ENCODE measurements at regions not wholly inside any gene's neighbourhood (a gene's known extent, or its start where the extent isn't known, plus 50 kb on each side); places are given as distances from the start of the nearest gene placed in this dataset.

DNA sequence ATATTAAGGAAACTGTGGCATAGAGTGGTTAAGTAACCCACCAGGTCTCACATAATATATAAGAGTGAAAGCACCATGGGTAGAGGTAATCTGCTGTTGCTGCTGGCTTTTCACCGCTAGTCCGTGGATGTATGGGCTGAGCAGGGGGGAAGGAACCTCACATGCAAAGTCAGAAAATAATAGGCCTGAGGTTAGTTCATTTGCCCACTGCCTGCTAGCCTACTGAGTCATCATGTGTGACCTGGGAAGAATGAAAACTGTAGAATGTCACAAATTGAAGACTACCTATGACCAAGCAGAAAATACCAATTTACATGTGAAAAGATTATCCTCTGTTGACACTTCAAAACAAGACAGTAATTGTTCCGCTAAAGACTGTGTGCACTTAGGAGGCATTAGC lies 560.1 kb upstream of the FAT3 start (continued):
- TF ChIP-seq, protein P1, sequence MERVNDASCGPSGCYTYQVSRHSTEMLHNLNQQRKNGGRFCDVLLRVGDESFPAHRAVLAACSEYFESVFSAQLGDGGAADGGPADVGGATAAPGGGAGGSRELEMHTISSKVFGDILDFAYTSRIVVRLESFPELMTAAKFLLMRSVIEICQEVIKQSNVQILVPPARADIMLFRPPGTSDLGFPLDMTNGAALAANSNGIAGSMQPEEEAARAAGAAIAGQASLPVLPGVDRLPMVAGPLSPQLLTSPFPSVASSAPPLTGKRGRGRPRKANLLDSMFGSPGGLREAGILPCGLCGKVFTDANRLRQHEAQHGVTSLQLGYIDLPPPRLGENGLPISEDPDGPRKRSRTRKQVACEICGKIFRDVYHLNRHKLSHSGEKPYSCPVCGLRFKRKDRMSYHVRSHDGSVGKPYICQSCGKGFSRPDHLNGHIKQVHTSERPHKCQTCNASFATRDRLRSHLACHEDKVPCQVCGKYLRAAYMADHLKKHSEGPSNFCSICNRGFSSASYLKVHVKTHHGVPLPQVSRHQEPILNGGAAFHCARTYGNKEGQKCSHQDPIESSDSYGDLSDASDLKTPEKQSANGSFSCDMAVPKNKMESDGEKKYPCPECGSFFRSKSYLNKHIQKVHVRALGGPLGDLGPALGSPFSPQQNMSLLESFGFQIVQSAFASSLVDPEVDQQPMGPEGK (tag by site-specific recombination; IDR thresholded peaks at IDR 0.05): no peak
- TF ChIP-seq SETDB1 (IDR thresholded peaks at IDR 0.05; ENCODE audit: insufficient read length, low read length): no peak
- no peak for TF ChIP-seq ZNF785 (tag by site-specific recombination; IDR thresholded peaks at IDR 0.05)
- TF ChIP-seq GLIS1 (tag by site-specific recombination; IDR thresholded peaks at IDR 0.05): no peak
- TF ChIP-seq ZNF211 (tag by site-specific recombination; IDR thresholded peaks at IDR 0.05; ENCODE audit: low read depth): no peak
- TF ChIP-seq ZNF610 (tag by site-specific recombination; IDR thresholded peaks at IDR 0.05; ENCODE audit: borderline replicate concordance): no peak
- no peak for TF ChIP-seq ZNF555 (tag by site-specific recombination; conservative IDR thresholded peaks at IDR 0.05)

DNA sequence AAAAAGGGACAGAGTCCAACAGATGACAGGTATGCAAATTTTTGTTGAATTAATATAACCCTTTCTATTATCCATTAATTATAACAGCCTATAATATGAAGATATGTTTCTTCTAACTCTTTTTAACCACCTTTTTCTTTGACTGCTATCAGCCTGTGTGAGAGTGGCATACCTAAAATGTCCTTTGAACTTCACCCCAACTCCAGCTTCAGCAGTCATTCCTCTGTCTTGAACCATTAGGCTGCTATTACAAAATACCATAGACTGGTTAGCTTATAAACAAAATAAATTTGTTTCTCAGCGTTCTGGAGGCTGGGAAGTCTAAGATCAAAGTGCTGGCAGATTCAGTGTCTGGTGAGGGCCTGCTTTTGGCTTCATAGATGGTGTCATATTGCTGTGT lies 564.6 kb upstream of the FAT3 start:
- Histone ChIP-seq H3K9me3 (ENCODE audit: control insufficient read depth, insufficient read depth, low read depth, low read length) (no peaks in the 10 kb centered on the region), H3K4me1 (ENCODE audit: control insufficient read depth, insufficient read depth, low read length) (no peaks in the 10 kb centered on the region), H3K27ac (ENCODE audit: extremely low read depth, low read depth, low read length) (no peak overlapping the region), H3K36me3 (ENCODE audit: control insufficient read depth in 2 of 2, insufficient read depth in 1 of 2, low read length in 2 of 2) (no peaks in the 10 kb centered on the region), H3K4me3 (ENCODE audit: low read depth, low read length) (no peak overlapping the region)
- ChIA-PET POLR2A (no interaction called here), CTCF (interaction anchor here (0.7 kb wide), 1 partner anchor 142 kb away, joined by 5 read pairs; no protein-coding TSS in a partner anchor)
- TF ChIP-seq ZNF266 (tag by site-specific recombination; IDR thresholded peaks at IDR 0.05; ENCODE audit: low read depth) (no peak), ZNF175 (tag by site-specific recombination; IDR thresholded peaks at IDR 0.05) (no peak), EGR2 (tag by site-specific recombination; IDR thresholded peaks at IDR 0.05; ENCODE audit: low read depth) (no peak), ZNF211 (tag by site-specific recombination; IDR thresholded peaks at IDR 0.05; ENCODE audit: low read depth) (no peak), KLF7 (tag by site-specific recombination; IDR thresholded peaks at IDR 0.05; ENCODE audit: borderline replicate concordance) (no peak), SCRT1 (tag by site-specific recombination; IDR thresholded peaks at IDR 0.05; ENCODE audit: borderline replicate concordance) (no peak), ZBTB48 (tag by site-specific recombination; IDR thresholded peaks at IDR 0.05) (no peak), HOXA7 (CRISPR knock-in tag; IDR thresholded peaks at IDR 0.05; ENCODE audit: borderline replicate concordance) (no peak), SETDB1 (IDR thresholded peaks at IDR 0.05; ENCODE audit: insufficient read length, low read length) (no peak)
- TF ChIP-seq, protein P2, sequence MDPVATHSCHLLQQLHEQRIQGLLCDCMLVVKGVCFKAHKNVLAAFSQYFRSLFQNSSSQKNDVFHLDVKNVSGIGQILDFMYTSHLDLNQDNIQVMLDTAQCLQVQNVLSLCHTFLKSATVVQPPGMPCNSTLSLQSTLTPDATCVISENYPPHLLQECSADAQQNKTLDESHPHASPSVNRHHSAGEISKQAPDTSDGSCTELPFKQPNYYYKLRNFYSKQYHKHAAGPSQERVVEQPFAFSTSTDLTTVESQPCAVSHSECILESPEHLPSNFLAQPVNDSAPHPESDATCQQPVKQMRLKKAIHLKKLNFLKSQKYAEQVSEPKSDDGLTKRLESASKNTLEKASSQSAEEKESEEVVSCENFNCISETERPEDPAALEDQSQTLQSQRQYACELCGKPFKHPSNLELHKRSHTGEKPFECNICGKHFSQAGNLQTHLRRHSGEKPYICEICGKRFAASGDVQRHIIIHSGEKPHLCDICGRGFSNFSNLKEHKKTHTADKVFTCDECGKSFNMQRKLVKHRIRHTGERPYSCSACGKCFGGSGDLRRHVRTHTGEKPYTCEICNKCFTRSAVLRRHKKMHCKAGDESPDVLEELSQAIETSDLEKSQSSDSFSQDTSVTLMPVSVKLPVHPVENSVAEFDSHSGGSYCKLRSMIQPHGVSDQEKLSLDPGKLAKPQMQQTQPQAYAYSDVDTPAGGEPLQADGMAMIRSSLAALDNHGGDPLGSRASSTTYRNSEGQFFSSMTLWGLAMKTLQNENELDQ (tag by site-specific recombination; IDR thresholded peaks at IDR 0.05; ENCODE audit: low read depth): no peak

DNA sequence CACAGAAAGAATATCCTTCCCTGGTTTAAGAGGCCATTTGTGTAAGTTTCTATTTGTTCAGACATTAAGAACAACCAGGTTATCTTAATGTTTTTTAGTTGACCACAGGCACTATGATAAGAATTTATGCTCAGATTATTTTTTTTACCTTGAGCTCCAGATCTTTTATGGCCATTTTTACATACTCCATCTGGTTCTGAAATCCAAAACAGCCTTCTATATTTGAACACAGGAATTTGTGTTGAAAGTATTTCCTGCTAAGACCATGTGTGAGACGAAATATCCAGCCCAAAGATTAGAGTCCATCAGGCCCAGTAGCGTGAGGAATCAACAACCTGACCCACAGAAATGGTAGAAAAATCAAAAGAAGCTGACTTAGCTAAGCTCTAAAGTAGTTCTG lies 569.9 kb upstream of the FAT3 start:
- Histone ChIP-seq H3K9me3 (ENCODE audit: control insufficient read depth, insufficient read depth, low read depth, low read length) (no peaks in the 10 kb centered on the region), H3K4me1 (ENCODE audit: control insufficient read depth, insufficient read depth, low read length) (no peaks in the 10 kb centered on the region), H3K36me3 (ENCODE audit: control insufficient read depth in 2 of 2, insufficient read depth in 1 of 2, low read length in 2 of 2) (no peaks in the 10 kb centered on the region), H3K4me3 (ENCODE audit: low read depth, low read length) (no peak overlapping the region), H3K27ac (ENCODE audit: extremely low read depth, low read depth, low read length) (no peak overlapping the region)
- TF ChIP-seq ZNF548 (tag by site-specific recombination; IDR thresholded peaks at IDR 0.05): no peak
- CTCF ChIA-PET: no interaction called here
- POLR2A ChIA-PET: no interaction called here

DNA sequence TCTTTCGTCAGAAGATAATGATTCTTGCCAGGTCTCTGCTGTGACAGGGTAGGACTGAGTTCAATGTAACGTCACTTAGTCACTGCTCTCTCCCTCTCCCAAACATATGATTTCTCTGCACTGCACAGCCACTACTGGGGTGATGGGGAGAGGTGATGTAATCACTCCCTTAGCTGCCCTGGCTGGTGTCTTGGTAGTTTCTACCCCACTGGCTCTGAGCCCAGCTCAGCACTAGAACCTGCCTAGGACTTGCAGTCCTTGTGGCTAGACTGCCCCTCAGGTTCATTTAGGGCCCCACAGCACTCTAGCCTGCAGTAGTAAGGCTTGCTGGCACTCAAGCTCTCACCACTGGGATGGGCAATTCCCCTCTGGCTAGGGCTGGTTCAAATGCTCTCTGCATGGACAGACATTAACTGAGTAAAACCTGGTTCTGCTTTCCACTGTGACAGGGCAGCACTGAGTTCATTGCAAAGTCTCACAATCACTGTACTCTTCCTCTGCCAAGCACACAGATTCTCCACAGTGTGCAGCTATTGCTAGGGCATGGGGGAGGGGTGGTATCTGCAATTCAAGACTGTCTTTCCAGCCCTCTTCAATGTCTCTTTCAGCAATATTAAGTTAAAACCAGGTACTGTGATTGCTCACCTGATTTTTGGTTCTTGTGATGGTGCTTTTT lies 571.4 kb upstream of the FAT3 start:
- no peaks in the 10 kb centered on the region for H3K4me1 ChIP-seq (ENCODE audit: control insufficient read depth, insufficient read depth, low read length)
- no peaks in the 10 kb centered on the region for H3K9me3 ChIP-seq (ENCODE audit: control insufficient read depth, insufficient read depth, low read depth, low read length)
- ChIA-PET CTCF (no interaction called here), POLR2A (no interaction called here)
- H3K27ac ChIP-seq (ENCODE audit: extremely low read depth, low read depth, low read length): no peak overlapping the region
- H3K4me3 ChIP-seq (ENCODE audit: low read depth, low read length): no peak overlapping the region
- no peaks in the 10 kb centered on the region for H3K36me3 ChIP-seq (ENCODE audit: control insufficient read depth in 2 of 2, insufficient read depth in 1 of 2, low read length in 2 of 2)
- TF ChIP-seq ZNF510 (tag by site-specific recombination; IDR thresholded peaks at IDR 0.05; ENCODE audit: insufficient replicate concordance) (peak; percentile 76), ZNF426 (tag by site-specific recombination; IDR thresholded peaks at IDR 0.05) (no peak)
- TF ChIP-seq, protein P3, sequence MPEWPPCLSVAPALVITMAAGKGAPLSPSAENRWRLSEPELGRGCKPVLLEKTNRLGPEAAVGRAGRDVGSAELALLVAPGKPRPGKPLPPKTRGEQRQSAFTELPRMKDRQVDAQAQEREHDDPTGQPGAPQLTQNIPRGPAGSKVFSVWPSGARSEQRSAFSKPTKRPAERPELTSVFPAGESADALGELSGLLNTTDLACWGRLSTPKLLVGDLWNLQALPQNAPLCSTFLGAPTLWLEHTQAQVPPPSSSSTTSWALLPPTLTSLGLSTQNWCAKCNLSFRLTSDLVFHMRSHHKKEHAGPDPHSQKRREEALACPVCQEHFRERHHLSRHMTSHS (tag by site-specific recombination; IDR thresholded peaks at IDR 0.05): no peak
- TF ChIP-seq, protein P4, sequence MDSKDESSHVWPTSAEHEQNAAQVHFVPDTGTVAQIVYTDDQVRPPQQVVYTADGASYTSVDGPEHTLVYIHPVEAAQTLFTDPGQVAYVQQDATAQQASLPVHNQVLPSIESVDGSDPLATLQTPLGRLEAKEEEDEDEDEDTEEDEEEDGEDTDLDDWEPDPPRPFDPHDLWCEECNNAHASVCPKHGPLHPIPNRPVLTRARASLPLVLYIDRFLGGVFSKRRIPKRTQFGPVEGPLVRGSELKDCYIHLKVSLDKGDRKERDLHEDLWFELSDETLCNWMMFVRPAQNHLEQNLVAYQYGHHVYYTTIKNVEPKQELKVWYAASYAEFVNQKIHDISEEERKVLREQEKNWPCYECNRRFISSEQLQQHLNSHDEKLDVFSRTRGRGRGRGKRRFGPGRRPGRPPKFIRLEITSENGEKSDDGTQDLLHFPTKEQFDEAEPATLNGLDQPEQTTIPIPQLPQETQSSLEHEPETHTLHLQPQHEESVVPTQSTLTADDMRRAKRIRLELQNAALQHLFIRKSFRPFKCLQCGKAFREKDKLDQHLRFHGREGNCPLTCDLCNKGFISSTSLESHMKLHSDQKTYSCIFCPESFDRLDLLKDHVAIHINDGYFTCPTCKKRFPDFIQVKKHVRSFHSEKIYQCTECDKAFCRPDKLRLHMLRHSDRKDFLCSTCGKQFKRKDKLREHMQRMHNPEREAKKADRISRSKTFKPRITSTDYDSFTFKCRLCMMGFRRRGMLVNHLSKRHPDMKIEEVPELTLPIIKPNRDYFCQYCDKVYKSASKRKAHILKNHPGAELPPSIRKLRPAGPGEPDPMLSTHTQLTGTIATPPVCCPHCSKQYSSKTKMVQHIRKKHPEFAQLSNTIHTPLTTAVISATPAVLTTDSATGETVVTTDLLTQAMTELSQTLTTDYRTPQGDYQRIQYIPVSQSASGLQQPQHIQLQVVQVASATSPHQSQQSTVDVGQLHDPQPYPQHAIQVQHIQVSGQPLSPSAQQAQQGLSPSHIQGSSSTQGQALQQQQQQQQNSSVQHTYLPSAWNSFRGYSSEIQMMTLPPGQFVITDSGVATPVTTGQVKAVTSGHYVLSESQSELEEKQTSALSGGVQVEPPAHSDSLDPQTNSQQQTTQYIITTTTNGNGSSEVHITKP (tag by site-specific recombination; IDR thresholded peaks at IDR 0.05): 0 out of 2 replicates have a peak, but pooled peaks have one; percentile 12
